Stimulated activated CD4-positive, alpha-beta T cell treated with anti-CD3 and anti-CD28 coated beads, TNF-alpha, amount 100 ng/mL, for 1 hour (primary cell): ENCODE measurements at regions not wholly inside any gene's neighbourhood (a gene's known extent, or its start where the extent isn't known, plus 50 kb on each side); places are given as distances from the start of the nearest gene placed in this dataset.

Experiments used
- DNase-seq, 3 donors: peaks; one replicate each; pipeline ENCODE4 v3.0.0-alpha.2; 2020; ENCODE audit warnings: low read depth in 3 of 3, low spot score in 1 of 3

DNA sequence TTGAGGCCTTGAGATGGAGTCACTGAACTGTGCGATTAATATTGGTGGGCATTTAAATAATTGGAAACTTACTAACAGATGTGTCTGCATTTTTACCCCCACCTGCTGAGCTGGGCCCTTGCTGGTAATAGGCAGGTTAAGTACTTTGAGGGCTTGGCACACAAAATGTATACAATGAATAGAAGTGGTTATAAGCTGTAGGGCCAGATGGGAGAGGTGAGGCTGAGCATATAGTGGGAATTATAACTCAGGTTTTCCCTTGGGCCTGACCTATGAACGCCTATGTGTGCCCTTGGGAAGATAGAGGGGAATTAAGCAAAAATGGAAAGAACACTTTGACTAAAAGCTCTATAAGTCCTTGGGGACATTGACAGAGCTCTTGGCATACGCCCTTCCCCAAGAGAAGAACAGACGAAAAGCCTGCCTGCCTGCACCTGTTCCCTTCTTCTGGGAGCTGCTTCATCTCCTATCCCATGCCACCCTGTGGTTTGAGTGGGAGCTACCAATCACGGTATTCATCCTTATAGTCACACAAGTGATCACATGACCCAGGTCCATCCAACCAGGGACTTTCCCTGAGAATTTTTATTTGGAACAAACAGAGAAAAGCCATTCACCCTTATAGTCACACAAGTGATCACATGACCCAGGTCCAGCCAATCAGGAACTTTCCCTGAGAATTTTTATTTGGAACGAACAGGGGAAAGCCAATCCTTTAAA lies 260.7 kb upstream of the CSF3R start:
- DNase-seq, result no peak

DNA sequence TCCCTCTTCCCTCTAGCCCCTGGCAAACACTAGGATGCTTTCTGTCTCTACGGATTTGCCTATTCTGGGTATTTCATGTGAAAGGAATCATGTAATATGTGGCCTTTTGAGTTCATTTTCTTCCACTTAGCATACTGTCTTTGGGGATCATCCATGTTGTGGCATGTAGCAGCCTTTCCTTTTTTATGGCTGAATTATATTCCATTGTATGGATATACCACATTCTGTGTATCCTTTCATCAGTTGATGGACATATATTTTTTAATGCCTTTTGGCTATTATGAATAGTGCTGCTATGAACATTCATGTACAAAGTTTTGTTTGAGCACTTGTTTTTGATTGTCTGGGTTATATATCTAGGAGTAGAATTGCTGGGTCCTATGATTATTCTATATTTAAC lies 258.4 kb upstream of the CSF3R start:
- DNase-seq, result no peak

DNA sequence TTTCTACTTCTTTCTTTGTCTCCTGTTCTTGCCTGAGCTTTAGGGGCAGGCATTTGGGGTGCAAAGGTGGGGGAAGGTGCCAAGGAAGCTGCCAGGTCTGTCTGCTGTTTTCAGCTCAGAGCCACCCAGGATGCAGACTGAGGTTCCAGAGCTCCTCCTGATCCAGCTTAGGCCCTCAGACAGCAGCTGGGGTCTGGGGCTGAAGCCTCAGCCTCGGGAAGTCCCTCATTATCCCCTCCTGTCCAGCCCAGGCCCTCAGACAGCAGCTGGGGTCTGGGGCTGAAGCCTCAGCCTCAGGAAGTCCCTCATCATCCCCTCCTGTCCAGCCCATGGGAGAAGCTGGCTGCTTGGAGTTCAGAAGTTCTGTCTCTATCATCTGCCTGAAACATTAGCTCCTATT lies 257.7 kb upstream of the CSF3R start:
- no peak for DNase-seq

DNA sequence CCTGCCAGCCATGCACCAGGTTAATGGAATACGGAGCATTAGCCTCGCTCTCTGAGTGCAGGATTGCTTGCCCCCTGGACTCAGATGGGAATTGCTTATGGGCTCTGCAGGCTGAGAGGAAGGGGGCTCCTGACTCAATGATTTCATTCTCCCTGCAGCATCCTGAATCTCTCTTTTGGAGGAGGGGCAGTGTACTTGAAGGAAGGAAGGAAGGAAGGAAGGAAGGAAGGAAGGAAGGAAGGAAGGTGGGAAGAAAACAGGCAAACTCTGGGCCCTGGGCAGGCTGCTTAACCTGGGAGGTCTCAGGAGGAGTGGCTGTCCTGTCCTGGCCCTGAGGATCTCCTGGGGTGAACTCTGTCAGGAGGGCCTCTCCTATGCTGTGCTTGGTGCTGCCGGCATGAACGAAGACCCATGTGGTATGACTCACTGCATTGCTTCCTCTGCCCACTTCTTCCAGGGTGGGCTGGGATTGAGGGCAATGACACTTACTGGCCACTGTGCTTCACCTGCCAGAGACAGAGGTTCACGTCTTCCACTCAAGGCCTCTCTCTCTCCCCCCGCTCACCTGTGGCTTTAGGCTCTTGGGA lies 257.1 kb upstream of the CSF3R start:
- no peak for DNase-seq

DNA sequence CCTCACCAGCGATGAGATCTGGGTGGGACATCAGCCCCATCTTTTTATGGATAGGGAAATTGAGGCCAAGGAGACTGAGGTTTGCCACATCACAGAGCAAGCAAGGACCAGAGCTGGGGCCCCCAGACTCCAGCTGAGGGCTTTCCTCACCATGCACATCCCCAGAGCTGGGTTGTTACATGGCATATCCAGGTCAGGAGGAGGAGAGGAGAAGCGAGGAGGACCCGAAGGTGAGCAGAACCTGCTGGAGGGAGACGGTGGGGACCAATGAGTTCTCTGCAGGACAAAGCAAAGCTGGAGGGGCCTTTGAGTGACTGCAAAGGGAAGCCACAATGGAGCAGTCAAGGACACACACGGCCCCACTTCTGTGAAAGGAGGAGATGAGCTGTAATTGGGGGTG lies 255.5 kb upstream of the CSF3R start:
- no peak for DNase-seq

DNA sequence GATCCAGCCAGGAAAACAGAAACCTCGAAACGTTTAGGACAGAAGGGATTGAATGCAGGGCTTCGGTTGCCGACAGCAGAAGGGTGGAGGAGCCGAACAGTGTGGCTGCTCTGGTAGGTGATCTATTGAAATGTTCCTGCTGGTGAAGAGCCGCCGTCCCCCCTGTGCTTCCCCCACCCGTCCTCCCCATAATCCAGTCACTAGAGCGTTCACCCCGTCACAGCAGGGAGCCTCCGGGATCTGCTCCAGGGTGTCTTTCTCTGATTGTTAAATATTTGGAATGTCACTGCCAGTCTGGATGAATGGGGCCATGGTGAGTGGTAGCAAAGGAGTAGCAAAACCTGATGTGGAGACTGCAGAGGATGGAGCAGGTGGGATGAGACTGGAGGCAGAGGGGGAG lies 255.1 kb upstream of the CSF3R start:
- DNase-seq, result no peak

DNA sequence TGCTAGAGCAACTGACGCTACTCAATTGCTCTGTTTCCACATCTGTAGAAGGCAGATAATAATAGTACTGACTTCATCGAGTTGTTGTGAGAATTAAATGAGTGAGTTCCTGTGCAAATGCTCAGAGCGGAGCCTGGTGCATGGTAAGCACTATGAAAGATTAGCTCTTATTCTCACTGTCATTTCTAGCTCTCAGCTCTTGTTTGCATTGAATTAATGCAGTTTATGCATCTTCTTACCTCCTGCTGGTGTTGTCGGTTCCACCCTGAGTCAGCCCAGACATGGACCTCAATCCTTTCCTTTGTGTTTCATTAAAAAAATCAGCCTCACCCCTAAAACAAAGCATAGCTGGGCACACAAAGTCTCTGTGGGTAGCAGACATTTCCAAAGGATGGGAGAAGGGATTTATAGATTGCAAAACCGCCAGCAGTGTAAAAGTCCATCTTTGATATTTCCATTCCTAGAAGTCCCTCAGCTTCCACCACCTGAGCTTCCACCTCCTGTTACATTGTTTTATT lies 254.4 kb upstream of the CSF3R start:
- DNase-seq, result no peak

DNA sequence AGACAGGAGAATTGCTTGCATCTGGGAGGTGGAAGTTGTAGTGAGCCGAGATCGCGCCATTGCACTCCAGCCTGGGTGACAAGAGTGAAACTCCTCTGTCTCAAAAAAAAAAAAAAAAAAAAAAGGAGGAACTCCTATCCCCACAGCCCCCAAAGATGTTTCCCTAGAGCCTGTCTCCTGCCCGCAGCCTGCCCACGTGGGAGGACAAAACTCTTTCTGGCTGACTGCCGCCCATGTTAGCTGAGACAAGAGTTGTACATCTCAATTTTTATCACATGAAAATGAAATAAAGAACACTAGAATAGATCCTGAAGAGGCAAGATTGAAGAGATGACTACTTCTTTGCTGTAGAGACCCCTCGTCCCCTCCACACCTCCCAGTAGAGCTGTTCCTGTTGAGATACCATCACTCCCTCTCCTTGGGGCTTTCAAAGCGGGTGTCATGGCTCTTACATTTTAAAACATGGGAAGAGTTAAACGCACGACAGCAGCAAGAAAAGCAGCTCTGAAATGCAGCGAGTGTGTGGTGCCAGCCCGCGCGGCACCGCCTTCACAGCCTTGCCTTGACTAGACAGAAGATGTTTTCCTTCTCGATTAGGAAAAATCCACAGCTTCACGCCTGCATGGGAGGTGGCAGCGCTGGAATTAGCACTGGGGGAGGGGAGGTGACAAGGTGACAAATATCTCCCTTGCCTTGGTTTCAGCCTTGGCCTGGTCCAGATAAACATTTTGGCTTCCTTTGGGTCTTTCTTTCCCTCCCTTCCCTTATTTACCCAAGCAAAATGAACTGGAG lies 253.4 kb upstream of the CSF3R start:
- no peak for DNase-seq

DNA sequence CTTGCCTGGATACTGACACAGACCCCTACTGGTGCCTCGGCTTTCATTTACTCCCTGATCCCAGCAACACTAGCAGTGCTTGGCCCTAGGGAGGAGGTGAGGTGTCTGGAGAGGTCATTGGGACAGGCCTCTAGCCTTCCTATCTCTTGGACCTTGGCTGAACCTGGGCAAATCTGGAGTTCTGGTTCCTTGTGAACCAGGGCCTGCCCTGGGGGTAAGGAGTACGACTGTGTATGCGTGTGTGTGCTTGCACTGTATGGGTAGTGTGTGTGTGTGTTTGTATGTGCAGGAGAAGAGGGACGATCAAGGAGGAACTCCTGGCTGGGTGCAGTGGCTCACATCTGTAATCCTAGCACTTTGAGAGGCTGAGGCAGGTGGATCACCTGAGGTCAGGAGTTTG lies 252.7 kb upstream of the CSF3R start:
- DNase-seq, result no peak

DNA sequence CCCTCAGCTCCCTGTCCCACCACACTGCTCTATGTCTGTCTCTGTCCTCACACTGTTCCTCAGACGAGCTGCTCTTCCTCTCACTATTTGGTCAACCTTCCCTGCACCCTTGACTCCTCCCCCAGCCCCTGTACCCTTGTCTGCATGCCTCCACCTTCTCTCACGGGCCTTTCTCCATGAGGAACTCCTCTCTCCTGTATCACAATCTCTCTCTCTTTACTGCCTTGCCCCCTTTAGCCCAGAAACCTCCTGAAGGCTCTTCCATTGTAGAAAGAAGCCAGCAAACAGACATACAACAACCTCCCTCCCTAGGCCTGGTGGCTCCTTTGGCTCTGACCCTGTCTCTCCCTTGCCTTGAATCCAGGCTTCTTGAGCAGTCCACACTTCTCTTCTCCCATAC lies 251.6 kb upstream of the CSF3R start:
- DNase-seq, result no peak

DNA sequence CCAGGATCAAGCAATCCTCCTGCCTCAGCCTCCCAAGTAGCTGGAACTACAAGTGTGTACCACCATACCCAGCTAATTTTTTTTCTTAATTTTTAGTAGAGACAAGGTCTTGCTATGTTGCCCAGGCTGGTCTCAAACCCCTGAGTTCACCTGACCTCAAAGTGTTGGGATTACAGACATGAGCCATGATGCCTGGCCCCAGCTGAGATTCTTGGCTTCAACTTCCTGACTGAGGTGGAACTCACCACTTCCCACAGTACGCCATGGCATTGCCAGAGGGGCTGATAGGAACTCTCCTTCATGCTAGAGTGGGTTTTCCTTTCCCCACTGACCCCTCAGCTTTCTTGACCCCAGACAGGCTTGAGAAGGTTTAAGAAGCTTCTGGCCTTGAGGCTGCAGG lies 251.0 kb upstream of the CSF3R start:
- DNase-seq, result no peak

DNA sequence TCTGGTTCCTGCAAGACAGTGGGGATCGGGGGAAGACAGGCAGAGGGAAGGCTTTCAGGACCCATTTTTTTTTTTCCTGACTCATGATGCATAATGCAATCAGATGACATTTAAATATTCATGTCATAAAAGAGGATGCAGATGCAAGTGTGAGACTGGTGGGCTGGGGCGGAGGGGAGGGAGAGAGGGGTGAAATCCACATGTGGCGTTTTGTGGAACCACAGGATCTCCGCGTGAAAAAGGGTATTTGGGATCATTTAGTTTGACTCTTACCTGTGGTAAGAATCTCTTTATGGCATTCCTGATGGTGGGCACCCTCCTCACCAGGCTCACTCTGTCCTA lies 249.3 kb upstream of the CSF3R start:
- DNase-seq, result no peak

DNA sequence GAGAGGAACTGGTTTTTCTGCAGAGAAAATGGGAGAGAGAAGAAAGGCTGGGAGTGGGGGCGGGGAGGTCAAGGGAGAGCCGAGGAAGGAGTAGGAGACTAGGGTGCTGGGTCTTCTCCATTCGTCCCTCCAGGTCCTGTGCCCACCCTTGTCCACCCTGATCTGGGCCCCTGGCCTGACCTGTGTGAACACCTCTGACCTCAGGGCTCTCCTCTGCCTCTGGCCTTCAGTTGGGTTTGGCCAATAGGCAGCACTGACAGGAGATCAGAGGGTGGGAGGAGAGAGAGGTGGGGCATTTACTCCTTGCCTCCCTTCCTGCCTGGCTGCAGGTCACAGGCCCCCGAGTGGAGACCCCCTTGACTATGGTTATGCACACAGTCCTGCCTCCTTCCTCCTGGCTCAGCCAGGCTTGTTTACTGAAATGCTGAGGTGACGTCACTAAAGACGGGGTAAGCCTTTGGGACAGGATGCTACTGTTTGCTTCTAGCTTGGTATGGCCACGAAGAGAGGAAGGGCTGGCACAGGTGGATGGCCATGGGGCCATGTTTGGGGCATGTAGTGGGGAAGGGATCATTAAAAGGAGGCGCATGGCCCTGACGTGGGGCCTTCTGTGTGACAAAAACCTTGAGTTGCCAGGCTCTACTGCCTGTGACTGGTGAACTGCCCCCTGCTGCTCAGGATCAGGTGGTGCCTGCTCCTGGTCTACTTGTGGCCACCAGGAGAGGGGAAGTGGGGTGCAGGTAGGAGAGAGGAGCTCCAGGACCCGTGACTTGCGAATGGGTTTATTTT lies 248.7 kb upstream of the CSF3R start:
- DNase-seq, result no peak

DNA sequence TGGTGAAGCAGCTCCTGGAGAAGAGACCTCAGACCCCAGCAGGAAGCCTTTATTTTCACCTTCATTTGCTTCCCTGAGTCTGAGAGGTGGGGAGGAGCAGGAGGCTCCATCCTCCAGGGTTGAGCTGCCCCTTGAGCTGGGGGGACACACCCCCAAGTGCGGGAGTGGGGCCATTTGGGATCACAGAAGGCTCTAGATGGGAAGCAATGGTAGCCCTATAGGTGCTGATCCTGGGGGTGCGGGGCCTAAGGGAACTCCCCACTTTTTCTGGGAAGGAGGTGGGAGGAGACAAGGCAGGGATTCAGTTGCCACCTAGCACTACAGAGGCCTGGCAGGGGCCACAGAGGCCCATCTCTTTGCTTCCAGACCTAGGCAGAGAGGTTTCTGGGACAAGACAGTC lies 247.9 kb upstream of the CSF3R start:
- no peak for DNase-seq

DNA sequence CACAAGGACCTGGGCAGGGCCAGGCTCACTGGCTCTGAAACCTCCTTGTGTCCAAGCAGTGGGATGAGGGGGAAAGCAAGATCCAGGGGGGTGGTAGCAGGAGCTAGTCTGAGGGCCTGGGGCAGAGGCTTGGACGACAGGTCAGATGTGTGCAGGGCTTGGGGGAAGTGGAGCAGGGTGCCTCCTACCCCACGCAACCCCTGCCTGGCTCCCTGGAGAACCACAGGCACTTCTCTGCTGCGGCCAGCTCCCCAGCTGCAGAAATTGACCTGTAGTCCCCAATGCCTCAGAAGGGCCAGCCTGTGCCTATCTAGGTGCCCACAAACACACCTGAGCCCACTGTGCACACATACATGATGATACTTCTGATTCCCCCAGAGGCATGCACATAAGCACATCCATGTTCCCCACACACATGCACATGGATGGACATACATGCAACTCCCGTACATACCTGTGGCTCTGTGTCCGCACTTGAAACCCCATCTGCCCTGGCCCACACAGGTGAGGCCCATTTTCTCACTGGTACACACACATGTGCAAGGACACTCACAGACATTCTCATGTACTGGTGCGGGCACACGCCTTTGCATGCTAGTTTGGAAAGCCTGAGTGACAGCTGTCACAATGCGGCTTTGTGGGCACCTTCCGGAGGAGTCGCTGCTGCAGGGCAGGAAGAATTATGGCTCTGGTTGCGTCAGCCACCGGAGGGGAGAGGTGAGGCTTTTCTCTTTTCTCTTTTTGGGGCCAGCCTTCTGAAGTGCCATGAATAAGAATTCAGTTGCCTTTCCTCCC lies 247.2 kb upstream of the CSF3R start:
- no peak for DNase-seq

DNA sequence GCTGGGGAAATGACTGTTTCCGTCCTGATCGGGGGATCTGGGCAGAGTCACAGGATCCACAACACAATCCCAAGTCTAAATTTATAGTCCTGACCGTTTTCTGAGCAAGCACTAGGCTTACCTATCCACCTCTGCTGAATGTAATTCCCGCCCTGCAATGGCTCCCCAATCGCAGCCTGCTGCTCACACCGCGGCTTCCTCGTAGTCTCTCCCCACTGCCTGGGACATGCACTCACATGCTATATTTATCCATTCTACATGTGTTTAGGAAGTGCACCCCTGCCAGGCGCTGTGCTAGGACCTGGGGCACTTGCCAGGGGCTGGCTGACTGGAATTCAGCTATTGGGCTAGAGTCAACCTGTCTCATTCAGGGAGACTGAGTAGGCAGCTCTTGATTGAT lies 246.6 kb upstream of the CSF3R start:
- DNase-seq, result no peak

DNA sequence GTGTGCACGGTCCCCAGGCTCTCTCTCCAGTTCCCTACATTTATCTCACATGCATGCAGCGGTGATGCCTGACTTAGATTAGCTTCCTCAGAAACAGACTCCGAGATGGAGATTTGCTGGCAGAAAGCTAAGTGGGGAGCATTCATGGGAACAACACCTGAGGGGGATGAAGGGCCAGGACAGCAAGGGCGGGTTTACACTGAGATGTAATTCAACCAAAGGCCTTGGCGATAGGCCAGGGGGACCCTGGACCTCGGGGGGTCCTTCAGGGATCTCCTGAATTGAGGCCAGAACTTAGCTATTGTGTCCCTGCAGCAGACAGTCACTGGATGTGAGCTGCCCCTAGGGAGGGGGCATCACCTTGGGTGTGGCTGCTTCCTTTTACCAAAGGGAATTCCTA lies 246.1 kb upstream of the CSF3R start:
- no peak for DNase-seq

DNA sequence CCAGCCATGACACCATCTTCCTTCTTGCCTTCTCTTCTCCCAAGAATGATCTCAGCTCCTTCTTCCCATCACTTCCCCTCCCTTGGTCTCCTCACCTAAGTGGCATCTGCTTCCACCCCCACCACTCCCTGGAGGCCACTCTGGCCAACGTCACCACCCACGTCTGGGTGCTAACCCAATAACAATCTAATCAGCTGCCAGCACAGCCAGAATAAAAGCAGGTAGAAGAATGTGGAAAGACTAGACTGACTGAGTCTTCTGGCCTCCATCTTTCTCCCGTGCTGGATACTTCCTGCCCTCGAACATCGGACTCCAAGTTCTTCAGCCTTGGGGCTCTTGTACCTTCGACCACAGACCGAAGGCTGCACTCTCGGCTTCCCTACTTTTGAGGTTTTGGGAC lies 245.3 kb upstream of the CSF3R start:
- DNase-seq, result no peak

DNA sequence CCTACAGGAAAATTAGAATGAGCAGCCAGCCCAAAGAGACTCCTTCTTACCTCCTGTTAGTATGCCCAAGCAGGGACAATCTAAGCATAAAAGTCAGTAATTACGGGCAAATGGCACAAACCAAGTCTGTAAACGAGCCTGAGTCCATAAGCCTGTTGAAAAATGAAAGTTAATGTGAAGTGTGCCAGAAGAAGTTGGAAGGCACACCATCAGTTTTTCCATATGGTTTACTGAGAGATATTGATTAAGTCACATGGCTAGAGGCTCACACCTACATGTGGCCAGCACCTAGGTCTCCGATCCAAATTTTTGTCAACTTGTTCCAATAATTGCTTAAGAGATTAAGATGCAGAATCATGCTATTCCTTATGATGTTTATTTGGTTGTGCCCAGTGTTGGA lies 242.4 kb upstream of the CSF3R start:
- no peak for DNase-seq

DNA sequence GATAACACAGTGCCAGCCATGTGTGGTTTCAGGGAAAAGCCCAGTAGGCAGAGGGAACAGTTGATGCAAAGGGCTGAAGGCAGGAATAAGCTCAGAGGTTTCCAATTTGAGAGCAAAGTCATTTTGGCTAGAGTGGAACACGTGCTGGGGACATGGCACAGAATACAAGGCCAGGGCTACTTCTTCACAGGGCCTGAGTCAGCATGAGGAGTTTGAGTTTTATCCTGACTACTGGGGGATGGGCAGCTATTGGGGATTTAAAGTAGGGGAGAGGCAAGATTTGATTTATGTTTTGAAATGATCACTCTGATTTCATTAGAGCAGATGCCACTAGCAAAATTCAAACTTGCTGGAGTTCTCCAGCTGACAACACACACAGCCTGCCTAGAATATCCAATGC lies 241.1 kb upstream of the CSF3R start:
- DNase-seq, result no peak

DNA sequence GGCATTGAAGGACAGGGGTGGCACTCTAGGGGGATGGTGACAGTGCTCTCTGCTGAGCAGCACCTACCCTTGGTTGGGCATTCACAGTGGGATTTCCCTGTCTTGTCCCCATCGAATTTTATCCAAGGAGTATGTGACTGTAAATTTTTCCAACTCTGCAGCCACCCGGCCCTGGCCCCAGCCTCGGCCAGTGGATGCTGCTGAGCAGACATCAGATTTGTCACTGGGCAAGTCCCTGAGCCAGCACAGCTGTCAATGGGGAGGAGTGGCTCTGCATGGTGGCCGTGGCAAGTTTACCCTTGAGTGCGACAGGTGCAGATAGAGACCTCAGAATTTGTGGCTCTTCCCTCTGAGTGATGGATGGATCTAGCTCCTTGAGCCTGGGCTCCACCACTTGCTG lies 240.2 kb upstream of the CSF3R start:
- DNase-seq, result no peak
